Small intestine (tissue), 7 donors: ENCODE measurements at regions not wholly inside any gene's neighbourhood (a gene's known extent, or its start where the extent isn't known, plus 50 kb on each side); places are given as distances from the start of the nearest gene placed in this dataset.

Experiments
- DNase-seq, 2 donors: peaks; one replicate each; pipeline versions ENCODE4 v3.0.0 to v3.0.0-alpha.2; 2013
- FAIRE-seq: peaks from 2 replicates; lab custom pipeline; 2012; peaks lifted over from hg19 to GRCh38; lab: Jason Lieb, UNC
- H3K27ac ChIP-seq, 3 donors: one replicate each; pipeline ENCODE4 v1.5.1; 2013; ENCODE audit warnings: low read length in 2 of 3, mild to moderate bottlenecking in 2 of 3, control low read depth in 1 of 3, inconsistent platforms in 1 of 3, low read depth in 1 of 3, moderate library complexity in 1 of 3
- H3K27me3 ChIP-seq, 3 donors: one replicate each; pipeline ENCODE4 v1.6.1; 2013; ENCODE audit warnings: low read length in 3 of 3, inconsistent platforms in 1 of 3; ENCODE audit not compliant: control insufficient read depth in 3 of 3, insufficient read depth in 3 of 3
- H3K36me3 ChIP-seq, 3 donors: one replicate each; pipeline ENCODE4 v1.6.1; 2013; ENCODE audit warnings: low read length in 3 of 3, inconsistent platforms in 1 of 3, low read depth in 1 of 3, mild to moderate bottlenecking in 1 of 3, moderate library complexity in 1 of 3; ENCODE audit not compliant: control insufficient read depth in 3 of 3, insufficient read depth in 2 of 3
- H3K4me1 ChIP-seq, 3 donors: one replicate each; pipeline ENCODE4 v1.6.1; 2013; ENCODE audit warnings: low read length in 2 of 3, inconsistent platforms in 1 of 3, low read depth in 1 of 3, mild to moderate bottlenecking in 1 of 3, moderate library complexity in 1 of 3; ENCODE audit not compliant: control insufficient read depth in 3 of 3, insufficient read depth in 2 of 3
- H3K4me3 ChIP-seq, 3 donors: one replicate each; pipeline ENCODE4 v1.5.1; 2013; ENCODE audit warnings: low read length in 3 of 3, control low read depth in 1 of 3, inconsistent platforms in 1 of 3, low read depth in 1 of 3, mild to moderate bottlenecking in 1 of 3, moderate library complexity in 1 of 3
- H3K9me3 ChIP-seq, 2 donors: one replicate each; pipeline ENCODE4 v1.6.1; 2013; ENCODE audit warnings: low read depth in 1 of 2, low read length in 1 of 2; ENCODE audit not compliant: control insufficient read depth in 2 of 2, insufficient read depth in 1 of 2
- WGBS, 3 donors: extraction: QIAGEN DNeasy Blood & Tissue Kit; methylation state at CpG; one replicate each; pipeline ENCODE4 v1.1.7; 2013; 5-methylcytosine and 5-hydroxymethylcytosine counted together
- donor health status: healthy with polysubstance abuse.
- donor health status: control.
- donor health status: control.
- donor health status: Bipolar disorder and iron deficiency.
- donor health status: healthy.

GRCh38 chrX:39816871-39817731 lies 280.7 kb downstream of the BCOR start:
- Histone ChIP-seq H3K4me1 (peaks cover 0 to 24% (median 0%) of the 10 kb centered on the region in 3 donors), H3K36me3 (no peaks in the 10 kb centered on the region), H3K27ac (peak overlapping the region in 2 of 3 donors; percentile 33 to 57), H3K4me3 (no peak overlapping the region), H3K27me3 (peaks cover 0 to 9% (median 4%) of the 10 kb centered on the region in 3 donors), H3K9me3 (no peaks in the 10 kb centered on the region)
- FAIRE-seq: no peak
- 39 to 47% (median 42%) methylated on average over 11 to 16 of the region's 16 CpGs for WGBS, 3 donors
- no peak for DNase-seq

GRCh38 chrX:39817754-39818470 lies 279.8 kb downstream of the BCOR start:
- Histone ChIP-seq H3K4me3 (no peak overlapping the region), H3K9me3 (no peaks in the 10 kb centered on the region), H3K4me1 (peaks cover 0 to 24% (median 0%) of the 10 kb centered on the region in 3 donors), H3K36me3 (no peaks in the 10 kb centered on the region), H3K27ac (no peak overlapping the region), H3K27me3 (peaks cover 0 to 11% (median 4%) of the 10 kb centered on the region in 3 donors)
- no peak for FAIRE-seq
- DNase-seq: peak; percentile 61 to 69
- 19 to 62% (median 38%) methylated on average over 12 of the region's 12 CpGs for WGBS, 3 donors

DNA sequence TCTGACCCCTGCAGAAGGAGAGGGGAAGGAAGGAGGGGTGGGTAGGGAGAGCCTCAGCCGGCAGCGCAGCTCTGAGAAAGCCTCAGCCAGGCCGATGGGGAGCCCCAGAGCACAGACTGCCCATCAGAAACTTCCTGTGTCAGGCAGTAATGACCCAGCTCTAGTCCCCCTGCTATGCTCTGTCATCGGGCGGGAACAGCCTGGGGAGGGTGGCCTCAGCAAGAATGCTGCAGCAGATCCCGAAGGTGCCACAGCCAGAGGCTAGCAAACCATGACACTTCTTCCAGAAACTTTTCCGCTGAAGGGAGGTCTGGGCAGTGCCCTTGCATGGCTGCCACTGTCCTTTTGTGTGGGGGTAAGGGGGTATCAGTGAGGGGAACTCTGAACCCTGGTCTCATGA lies 279.0 kb downstream of the BCOR start:
- no peak for FAIRE-seq

DNA sequence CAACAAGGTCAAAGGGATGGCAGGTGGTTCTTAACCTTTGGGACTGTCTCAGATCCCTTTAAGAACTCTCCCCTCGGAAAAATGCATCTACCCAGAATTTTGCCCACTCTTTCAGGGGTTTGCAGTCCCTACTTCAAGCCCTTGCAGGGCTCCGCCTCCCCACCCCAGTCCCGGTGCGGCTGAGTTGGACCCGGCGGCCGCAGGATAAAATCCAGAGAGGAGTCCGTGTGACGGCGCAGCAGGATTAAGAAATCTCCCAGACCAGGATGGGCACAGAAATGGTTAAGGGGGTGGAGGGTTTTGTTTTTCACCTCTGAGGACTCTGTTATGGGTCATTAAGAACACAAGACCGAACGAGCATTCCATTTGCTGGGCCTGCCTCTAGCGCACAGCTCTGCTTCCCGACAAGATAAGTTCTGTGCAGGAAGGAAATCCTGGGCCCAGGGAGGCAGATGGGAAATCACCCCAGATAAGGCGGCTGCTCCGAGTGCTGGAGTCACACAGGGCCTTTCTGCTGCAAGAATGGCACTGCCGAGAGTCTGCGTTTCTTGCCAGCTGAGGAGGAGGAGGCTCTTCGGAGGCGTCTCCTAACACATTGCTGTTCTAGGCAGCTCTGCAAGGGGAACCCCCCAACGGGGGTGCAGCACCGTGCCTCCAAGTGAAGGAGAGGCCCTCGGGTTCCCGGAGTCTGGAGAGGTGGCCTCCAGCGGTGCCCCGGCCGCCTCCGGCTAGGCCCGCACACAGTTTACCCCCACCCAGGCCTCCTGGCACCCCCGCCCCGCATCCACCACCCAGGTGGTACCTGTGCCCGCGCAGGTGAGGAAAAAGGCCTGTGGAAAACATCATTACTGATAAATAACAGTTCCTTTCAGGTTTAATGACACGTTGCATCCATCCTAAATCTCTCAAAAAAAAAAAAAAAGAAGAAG lies 277.6 kb downstream of the BCOR start:
- H3K4me3 ChIP-seq: peak overlapping the region in 1 of 3 donors; percentile 35
- DNase-seq (peak in 1 of 2 donors; percentile 31), FAIRE-seq (no peak)
- H3K27ac ChIP-seq: no peak overlapping the region
- H3K4me1 ChIP-seq: peaks cover 0 to 24% (median 0%) of the 10 kb centered on the region in 3 donors
- no peaks in the 10 kb centered on the region for H3K36me3 ChIP-seq
- peaks cover 0 to 11% (median 4%) of the 10 kb centered on the region in 3 donors for H3K27me3 ChIP-seq
- peaks cover 0 to 3% of the 10 kb centered on the region in 2 donors for H3K9me3 ChIP-seq
- WGBS, 3 donors: 19 to 44% (median 43%) methylated on average over 25 to 34 of the region's 34 CpGs

More for the DNA sequence above, 279.0 kb downstream of the BCOR start:
- DNase-seq: no peak
- Histone ChIP-seq H3K9me3 (peaks cover 0 to 3% of the 10 kb centered on the region in 2 donors), H3K4me1 (peaks cover 0 to 24% (median 0%) of the 10 kb centered on the region in 3 donors), H3K4me3 (no peak overlapping the region), H3K27me3 (peaks cover 0 to 11% (median 4%) of the 10 kb centered on the region in 3 donors), H3K36me3 (no peaks in the 10 kb centered on the region), H3K27ac (no peak overlapping the region)
- WGBS, 3 donors: 71 to 87% (median 76%) methylated on average over 3 to 7 of the region's 7 CpGs

DNA sequence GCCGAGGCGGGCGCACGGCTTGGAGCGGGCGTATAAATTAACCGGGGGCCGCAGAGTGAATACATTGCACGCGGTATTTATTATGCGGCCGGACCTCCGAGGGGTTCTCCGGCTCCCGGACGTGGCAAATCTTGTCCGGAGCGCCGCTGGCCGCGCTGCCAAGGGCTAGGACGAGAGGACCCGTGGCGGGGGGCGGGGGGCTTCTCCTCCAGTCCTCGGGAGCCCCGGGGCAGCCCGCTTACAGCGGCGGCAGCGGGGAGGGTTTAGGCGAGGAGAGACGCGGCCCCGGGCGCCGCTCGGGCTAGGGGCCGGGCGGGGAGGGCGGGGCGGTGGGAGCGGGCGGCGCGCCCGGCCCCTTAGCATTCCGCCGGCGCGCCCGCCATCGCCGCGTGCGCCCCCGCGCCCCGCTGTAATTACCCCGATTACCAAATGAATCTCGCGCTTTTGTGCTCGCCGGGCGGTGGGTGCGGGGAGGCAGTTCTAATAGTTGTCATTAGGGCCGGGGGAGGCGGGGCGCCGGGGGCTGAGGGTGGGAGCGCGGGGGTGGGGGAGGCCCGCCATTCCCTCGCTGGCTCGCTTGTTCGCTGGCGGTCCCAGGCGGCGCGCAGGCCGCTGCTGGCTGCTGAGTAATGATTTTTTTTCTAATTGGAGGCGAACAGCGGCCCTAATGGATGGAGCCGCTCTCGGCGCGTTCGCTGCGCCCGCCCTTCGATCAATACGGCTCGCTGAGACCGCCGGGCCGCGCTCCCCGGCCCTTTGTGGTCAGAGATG lies 276.6 kb downstream of the BCOR start:
- peak in 1 of 2 donors; percentile 33 for DNase-seq
- no peak for FAIRE-seq
- Histone ChIP-seq H3K27ac (no peak overlapping the region), H3K36me3 (no peaks in the 10 kb centered on the region), H3K4me1 (peaks cover 0 to 24% (median 0%) of the 10 kb centered on the region in 3 donors), H3K27me3 (peaks cover 0 to 11% (median 4%) of the 10 kb centered on the region in 3 donors), H3K4me3 (peak overlapping the region in 2 of 3 donors; percentile 35 to 45), H3K9me3 (peaks cover 0 to 7% of the 10 kb centered on the region in 2 donors)
- WGBS, 3 donors: 1 to 33% (median 9%) methylated on average over 32 to 98 of the region's 98 CpGs

DNA sequence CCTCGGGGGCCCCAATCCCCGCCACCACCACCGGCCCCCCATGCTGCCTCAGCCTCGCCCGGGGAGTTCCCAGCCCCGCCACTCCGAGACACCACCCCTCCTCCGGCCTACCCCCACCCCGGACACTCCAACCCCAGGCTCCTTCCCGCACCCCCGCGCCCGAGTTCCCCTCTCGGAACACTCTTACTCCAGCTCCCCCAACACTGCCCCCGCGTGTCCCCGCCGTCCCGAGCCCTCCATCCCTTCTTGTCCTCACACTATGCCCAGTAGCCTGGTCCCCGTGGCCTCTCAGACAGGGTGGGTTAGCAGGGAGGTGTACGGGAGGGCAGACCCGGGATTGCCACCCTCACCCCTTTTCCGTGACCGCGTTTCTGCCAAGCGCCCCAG lies 276.1 kb downstream of the BCOR start:
- no peaks in the 10 kb centered on the region for H3K36me3 ChIP-seq
- FAIRE-seq (no peak), DNase-seq (no peak)
- no peak overlapping the region for H3K27ac ChIP-seq
- peaks cover 0 to 7% of the 10 kb centered on the region in 2 donors for H3K9me3 ChIP-seq
- H3K4me3 ChIP-seq: peak overlapping the region in 2 of 3 donors; percentile 27 to 45
- peaks cover 0 to 22% (median 0%) of the 10 kb centered on the region in 3 donors for H3K4me1 ChIP-seq
- WGBS, 3 donors: 37 to 63% (median 48%) methylated on average over 13 to 26 of the region's 26 CpGs
- H3K27me3 ChIP-seq: peaks cover 0 to 11% (median 4%) of the 10 kb centered on the region in 3 donors

DNA sequence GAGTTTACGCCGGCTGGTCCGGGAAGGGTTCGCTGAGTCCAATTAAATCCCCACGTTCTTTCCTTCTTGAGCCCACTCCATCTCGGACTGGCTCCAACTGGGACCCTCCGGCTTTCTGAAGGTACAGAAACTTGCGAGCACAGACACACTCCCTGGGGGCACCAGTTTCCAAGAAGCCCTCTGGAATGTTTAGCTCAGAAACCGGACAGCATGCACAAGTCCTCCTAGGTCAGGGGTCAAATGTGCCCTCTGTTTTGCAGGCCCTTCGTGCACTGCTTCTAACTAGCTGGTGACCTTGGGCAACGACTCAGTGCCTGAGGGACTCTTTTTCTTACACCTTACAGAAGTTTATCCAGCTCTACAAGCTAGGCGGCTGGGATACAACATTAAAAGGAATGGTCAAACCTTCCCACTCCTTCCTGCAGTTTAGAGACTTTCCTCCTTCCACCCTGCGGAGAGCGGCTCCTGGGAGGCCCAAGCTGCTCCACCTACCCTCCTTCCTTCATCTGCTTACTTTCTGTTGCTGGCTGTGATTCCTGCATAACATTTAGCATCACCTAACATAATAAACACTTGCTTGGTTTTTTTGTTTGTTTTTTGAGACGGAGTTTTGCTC lies 275.5 kb downstream of the BCOR start:
- 80 to 93% (median 85%) methylated on average over 15 of the region's 15 CpGs for WGBS, 3 donors
- Histone ChIP-seq H3K4me1 (peaks cover 0 to 17% (median 0%) of the 10 kb centered on the region in 3 donors), H3K4me3 (no peak overlapping the region), H3K27ac (no peak overlapping the region), H3K27me3 (peaks cover 0 to 11% (median 4%) of the 10 kb centered on the region in 3 donors), H3K9me3 (peaks cover 0 to 7% of the 10 kb centered on the region in 2 donors), H3K36me3 (no peaks in the 10 kb centered on the region)
- FAIRE-seq (no peak), DNase-seq (no peak)
